ENCODE measurements at regions not wholly inside any gene's neighbourhood (a gene's known extent, or its start where the extent isn't known, plus 50 kb on each side); places are given as distances from the start of the nearest gene placed in this dataset.

GRCh38 chr5:74040065-74040551 lies 414.1 kb downstream of the ARHGEF28 start (continued):
- TF ChIP-seq CHD7 (IDR thresholded peaks at IDR 0.05; ENCODE audit: insufficient replicate concordance, low read length), result no peak
